ENCODE measurements at regions not wholly inside any gene's neighbourhood (a gene's known extent, or its start where the extent isn't known, plus 50 kb on each side); places are given as distances from the start of the nearest gene placed in this dataset.

DNA sequence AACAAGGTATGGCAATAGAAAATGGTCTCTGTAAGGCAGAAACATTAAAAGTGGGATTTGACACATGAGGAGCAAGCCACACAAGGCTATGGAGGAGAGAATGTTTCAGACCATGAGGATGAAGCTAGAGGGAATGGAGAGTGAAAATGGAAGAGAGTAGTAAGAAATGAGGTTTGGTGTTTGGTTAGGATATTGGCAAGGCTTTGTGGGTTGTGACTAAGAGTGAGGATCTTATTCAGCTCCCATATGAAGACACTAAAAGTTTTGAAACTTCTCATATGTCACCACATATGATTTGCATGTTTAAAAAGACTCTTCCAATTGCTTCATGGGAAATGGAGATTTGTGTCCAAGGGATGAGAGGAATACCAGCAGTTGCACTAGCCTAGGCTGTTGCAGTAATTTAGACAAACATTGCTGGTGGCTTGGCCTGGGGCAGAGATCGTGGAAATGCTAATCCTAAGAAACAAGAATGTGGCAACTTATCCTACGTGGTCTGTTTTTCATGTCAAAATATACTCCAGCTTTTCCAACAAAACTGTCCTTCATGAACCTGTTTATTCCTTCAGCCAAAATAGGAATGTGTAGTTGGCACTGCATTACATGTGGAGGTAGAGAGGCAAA, 749.0 kb downstream of the PDCD6IP start:
- Mint-ChIP-seq H3K4me1 (ENCODE audit: unreplicated experiment) (no peaks in the 10 kb centered on the region), H3K9me3 (no peaks in the 10 kb centered on the region), H3K4me3 (no peak overlapping the region), H3K36me3 (no peaks in the 10 kb centered on the region), H3K27ac (no peak overlapping the region), H3K27me3 (no peaks in the 10 kb centered on the region)
- TF ChIP-seq, protein P1, sequence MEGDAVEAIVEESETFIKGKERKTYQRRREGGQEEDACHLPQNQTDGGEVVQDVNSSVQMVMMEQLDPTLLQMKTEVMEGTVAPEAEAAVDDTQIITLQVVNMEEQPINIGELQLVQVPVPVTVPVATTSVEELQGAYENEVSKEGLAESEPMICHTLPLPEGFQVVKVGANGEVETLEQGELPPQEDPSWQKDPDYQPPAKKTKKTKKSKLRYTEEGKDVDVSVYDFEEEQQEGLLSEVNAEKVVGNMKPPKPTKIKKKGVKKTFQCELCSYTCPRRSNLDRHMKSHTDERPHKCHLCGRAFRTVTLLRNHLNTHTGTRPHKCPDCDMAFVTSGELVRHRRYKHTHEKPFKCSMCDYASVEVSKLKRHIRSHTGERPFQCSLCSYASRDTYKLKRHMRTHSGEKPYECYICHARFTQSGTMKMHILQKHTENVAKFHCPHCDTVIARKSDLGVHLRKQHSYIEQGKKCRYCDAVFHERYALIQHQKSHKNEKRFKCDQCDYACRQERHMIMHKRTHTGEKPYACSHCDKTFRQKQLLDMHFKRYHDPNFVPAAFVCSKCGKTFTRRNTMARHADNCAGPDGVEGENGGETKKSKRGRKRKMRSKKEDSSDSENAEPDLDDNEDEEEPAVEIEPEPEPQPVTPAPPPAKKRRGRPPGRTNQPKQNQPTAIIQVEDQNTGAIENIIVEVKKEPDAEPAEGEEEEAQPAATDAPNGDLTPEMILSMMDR (conservative IDR thresholded peaks at IDR 0.05): no peak
- DNase-seq (ENCODE audit: extremely low spot score, unreplicated experiment): no peak

DNA sequence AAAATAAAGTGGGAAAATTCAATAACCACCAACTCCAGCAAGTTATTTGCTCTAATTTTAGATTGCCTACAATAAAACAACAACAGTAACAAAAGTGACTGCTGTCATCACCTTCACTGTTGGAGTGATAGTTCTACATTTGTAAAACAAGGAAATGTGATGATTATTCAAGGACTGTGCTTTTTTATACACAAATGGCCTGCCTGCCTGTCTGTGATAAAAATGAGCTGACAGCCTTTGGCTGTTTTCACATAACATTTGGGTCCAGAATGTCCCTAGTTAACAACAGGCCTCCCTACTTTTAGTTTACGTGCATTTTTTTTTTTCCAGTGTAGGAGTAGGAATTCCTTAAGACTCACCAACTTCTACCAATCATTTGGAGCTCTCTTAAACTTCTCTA, 768.8 kb downstream of the PDCD6IP start:
- Mint-ChIP-seq H3K4me1 (ENCODE audit: unreplicated experiment) (no peaks in the 10 kb centered on the region), H3K9me3 (no peaks in the 10 kb centered on the region), H3K36me3 (no peaks in the 10 kb centered on the region), H3K27ac (no peak overlapping the region), H3K27me3 (no peaks in the 10 kb centered on the region), H3K4me3 (no peak overlapping the region)
- no peak for DNase-seq (ENCODE audit: extremely low spot score, unreplicated experiment)
- TF ChIP-seq, protein P1 (conservative IDR thresholded peaks at IDR 0.05): no peak

DNA sequence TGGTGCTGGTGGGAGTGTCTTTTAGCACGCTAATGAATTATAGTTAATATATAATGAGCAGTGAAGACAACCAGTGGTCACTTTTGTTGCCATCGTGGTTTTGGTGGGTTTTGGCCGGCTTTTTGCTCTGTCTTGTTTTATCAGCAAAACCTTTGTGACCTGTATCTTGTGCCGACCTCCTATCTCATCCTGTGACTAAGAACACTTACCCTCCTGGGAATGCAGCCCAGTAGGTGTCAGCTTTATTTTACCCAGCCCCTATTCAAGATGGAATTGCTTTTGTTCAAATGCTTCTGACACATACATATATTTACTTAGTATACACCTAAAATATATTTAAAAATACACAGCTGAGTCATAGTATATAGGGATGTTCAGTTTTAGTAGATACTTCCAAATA, 770.3 kb downstream of the PDCD6IP start:
- TF ChIP-seq, protein P1 (conservative IDR thresholded peaks at IDR 0.05): no peak
- H3K4me3 Mint-ChIP-seq: no peak overlapping the region
- no peaks in the 10 kb centered on the region for H3K9me3 Mint-ChIP-seq
- no peak overlapping the region for H3K27ac Mint-ChIP-seq
- no peaks in the 10 kb centered on the region for H3K36me3 Mint-ChIP-seq
- H3K4me1 Mint-ChIP-seq (ENCODE audit: unreplicated experiment): no peaks in the 10 kb centered on the region
- no peaks in the 10 kb centered on the region for H3K27me3 Mint-ChIP-seq
- DNase-seq (ENCODE audit: extremely low spot score, unreplicated experiment): no peak

DNA sequence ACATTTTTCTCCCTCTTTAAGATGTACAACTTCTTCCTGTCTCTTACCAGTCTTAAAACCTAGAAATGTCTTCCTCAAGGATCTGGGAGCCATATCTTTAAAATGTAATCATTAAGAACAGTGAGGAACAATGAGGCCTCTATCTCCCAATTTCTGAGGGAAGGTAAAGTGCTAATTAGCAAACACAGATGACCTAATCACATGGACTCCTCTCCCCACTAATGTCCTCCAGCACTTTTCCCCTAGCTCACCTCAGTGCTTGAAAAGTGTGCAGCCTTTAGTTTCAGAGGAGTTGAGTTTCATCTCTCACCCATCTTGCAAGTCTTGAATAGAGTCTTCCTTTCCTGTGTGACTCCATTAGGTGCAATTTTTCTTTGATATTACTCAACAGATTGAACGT, 771.0 kb downstream of the PDCD6IP start:
- H3K27ac Mint-ChIP-seq: no peak overlapping the region
- DNase-seq (ENCODE audit: extremely low spot score, unreplicated experiment): no peak
- no peak overlapping the region for H3K4me3 Mint-ChIP-seq
- H3K4me1 Mint-ChIP-seq (ENCODE audit: unreplicated experiment): no peaks in the 10 kb centered on the region
- no peaks in the 10 kb centered on the region for H3K27me3 Mint-ChIP-seq
- H3K36me3 Mint-ChIP-seq: no peaks in the 10 kb centered on the region
- H3K9me3 Mint-ChIP-seq: no peaks in the 10 kb centered on the region
- TF ChIP-seq, protein P1 (conservative IDR thresholded peaks at IDR 0.05): no peak

DNA sequence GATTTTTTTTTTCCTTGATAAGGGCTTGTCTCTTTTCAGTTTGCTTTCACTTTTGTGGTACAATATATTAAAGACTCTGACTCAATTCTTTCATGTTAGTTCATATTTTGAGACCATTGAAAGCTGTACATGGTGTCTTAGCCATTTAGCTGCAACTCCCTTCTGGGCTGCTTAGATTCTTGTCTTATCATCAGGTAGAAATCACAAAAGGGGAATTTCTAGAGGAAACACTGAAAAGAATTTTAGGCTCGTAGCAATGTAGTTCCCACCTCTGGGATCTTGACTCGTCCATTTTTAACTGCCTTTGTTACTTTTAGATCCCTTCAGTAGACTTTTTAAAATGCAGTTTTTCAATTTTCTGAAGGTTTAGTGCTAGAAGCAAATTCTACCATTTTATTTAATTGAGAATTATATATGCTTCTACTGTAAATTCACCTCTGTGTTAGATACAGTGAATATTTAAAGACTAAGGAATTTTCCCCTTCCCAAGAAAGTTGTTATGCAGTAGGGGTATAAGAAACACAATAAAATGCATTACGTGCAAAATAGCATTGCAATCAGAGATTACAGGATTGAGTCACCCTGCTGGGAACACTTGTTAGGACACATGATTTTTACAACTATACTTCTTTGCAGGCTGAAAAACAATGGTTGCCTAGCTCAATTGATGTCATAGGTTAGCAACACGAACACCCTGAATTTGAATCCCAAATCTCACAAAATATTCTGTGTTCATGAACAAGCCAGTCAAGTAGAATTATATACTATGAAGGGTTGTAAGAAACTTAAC, 772.7 kb downstream of the PDCD6IP start:
- Mint-ChIP-seq H3K27me3 (no peaks in the 10 kb centered on the region), H3K9me3 (no peaks in the 10 kb centered on the region), H3K27ac (no peak overlapping the region), H3K36me3 (no peaks in the 10 kb centered on the region), H3K4me1 (ENCODE audit: unreplicated experiment) (no peaks in the 10 kb centered on the region), H3K4me3 (no peak overlapping the region)
- TF ChIP-seq, protein P1 (conservative IDR thresholded peaks at IDR 0.05): no peak
- DNase-seq (ENCODE audit: extremely low spot score, unreplicated experiment): no peak

Measured in type B pancreatic cell (in vitro differentiated cells).